MG63 (cell line): ENCODE measurements at regions not wholly inside any gene's neighbourhood (a gene's known extent, or its start where the extent isn't known, plus 50 kb on each side); places are given as distances from the start of the nearest gene placed in this dataset.
A peak's percentile ranks its signal among the peaks of the same experiment; 100 is the strongest.

Source experiments
- DNase-seq: peaks from one replicate; pipeline ENCODE4 v3.0.0-alpha.2; 2020
- H3K27me3 ChIP-seq: fragments of 250-450 bp; sonication (Bioruptor Pico); 2 replicates; pipeline ENCODE4 v1.5.1; 2020; ENCODE audit warnings: mild to moderate bottlenecking, moderate library complexity
- H3K36me3 ChIP-seq: fragments of 250-450 bp; sonication (Bioruptor Pico); 2 replicates; pipeline ENCODE4 v1.5.1; 2020; ENCODE audit warnings: mild to moderate bottlenecking, moderate library complexity
- H3K4me3 ChIP-seq: fragments of 250-450 bp; sonication (Bioruptor Pico); 2 replicates; pipeline ENCODE4 v1.5.1; 2020; ENCODE audit warnings: mild to moderate bottlenecking, moderate library complexity
- H3K9me3 ChIP-seq: fragments of 250-450 bp; sonication (Bioruptor Pico); 2 replicates; pipeline ENCODE4 v1.5.1; 2020; ENCODE audit warnings: mild to moderate bottlenecking, moderate library complexity

DNA sequence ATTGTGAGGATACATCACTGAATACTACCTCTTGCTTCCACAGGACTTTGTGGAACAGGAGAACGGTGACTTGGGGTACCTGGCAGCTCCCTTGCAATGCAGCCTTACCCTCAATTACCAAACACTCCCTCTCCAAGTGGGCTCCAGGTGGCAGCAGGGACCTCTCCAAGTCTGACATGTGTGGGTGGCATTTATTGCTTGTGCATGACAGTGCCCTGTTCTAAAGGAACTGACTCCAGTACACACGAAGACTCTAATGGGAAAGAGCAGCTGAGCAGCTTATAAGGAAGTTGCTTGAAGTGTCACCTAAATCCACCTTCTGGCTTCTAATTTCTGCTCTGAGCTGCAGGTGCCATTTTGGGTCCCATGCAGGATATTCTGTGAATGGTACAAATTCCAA is 174.1 kb upstream of the SLCO3A1 start:
- no peak for DNase-seq
- Histone ChIP-seq H3K36me3 (no peaks in the 10 kb centered on the region), H3K4me3 (no peak overlapping the region), H3K9me3 (peaks cover 2% of the 10 kb centered on the region; the same call in 1 of the 2 replicates), H3K27me3 (peaks cover 4% of the 10 kb centered on the region)

GRCh38 chr15:91685436-91685835 is 168.1 kb upstream of the SLCO3A1 start:
- H3K9me3 ChIP-seq: no peaks in the 10 kb centered on the region
- no peaks in the 10 kb centered on the region for H3K36me3 ChIP-seq
- peaks cover 25% of the 10 kb centered on the region for H3K27me3 ChIP-seq
- H3K4me3 ChIP-seq: no peak overlapping the region
- no peak for DNase-seq

DNA sequence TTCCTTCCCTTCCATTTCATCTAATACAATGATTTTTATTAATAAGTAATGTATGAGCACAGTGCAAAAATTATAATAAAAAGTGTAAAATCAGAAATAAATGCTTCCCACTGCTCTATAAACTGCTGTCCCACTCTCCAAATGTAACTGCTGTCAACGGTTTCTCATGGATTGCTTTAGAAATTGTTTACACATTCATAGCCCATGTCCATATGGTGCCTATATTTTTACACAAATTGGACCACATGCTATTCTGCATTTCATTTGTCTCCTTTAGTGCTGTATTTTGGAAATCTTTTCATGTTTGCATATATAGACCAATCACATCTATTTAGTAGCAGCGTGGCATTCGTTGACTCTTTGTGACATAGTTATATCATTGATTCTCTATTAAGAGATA is 164.7 kb upstream of the SLCO3A1 start:
- DNase-seq: no peak
- Histone ChIP-seq H3K36me3 (no peaks in the 10 kb centered on the region), H3K9me3 (no peaks in the 10 kb centered on the region), H3K4me3 (no peak overlapping the region), H3K27me3 (peaks cover 21% of the 10 kb centered on the region)

GRCh38 chr15:91689377-91689776 is 164.1 kb upstream of the SLCO3A1 start:
- peaks cover 21% of the 10 kb centered on the region for H3K27me3 ChIP-seq
- no peak overlapping the region for H3K4me3 ChIP-seq
- DNase-seq: no peak
- H3K36me3 ChIP-seq: no peaks in the 10 kb centered on the region
- H3K9me3 ChIP-seq: no peaks in the 10 kb centered on the region

DNA sequence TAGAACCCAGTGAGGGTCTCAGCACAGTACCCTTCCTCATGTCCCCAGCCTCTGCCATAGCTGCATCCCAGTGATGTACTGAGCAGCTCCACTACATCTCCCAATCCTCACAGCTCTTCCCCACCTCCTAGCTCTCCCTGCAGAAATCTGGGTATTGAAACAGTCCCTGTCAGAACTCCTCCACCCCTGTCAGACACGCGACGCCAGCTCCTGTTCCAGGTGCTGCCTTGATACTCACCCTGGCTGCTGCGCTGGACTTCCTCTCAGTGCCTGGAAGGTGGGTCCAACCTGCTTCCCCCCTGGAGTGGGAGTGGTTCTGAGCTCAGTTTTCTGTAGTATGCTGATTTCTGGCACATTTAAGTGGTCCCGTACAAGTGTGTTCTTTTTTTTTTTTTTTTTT is 160.9 kb upstream of the SLCO3A1 start:
- Histone ChIP-seq H3K4me3 (no peak overlapping the region), H3K27me3 (peaks cover 5% of the 10 kb centered on the region), H3K9me3 (no peaks in the 10 kb centered on the region), H3K36me3 (no peaks in the 10 kb centered on the region)
- DNase-seq: no peak

DNA sequence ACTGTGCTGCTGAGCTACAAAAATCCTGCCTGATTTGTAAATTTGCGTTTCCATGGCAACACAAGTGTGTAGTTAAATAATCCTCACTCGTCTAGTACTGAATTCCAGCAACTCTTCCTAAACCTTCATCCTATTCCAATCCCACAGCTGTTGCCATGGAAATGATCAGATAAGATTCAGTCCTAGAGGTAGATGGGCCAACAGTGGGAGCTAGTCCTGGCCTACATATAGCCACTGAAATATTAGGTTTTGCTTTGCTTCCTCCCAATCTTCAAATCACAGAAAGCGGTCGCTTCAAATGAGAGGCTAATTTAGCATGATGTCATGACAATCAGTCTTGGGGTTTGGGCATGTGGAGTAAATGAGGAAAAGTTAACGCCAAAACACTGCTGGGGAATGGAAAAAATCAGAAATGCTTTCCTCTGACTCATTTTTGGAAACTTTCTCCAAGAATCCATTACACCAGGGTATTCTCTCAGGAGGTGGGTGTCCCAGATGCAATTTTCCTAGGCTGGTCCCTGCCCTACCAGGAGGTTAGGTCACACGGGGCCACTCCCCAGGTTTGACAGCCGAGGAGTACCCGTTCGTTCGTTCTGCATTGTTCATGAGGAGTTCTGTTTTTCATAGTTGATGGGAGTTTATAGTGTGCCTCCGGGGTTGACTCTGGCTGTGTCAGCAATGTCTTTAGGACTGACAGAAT is 159.2 kb upstream of the SLCO3A1 start:
- H3K9me3 ChIP-seq: no peaks in the 10 kb centered on the region
- no peak for DNase-seq
- peaks cover 2% of the 10 kb centered on the region for H3K27me3 ChIP-seq
- no peaks in the 10 kb centered on the region for H3K36me3 ChIP-seq
- peak overlapping the region; percentile 24; the same call in 1 of the 2 replicates for H3K4me3 ChIP-seq

GRCh38 chr15:91694831-91695210 is 158.7 kb upstream of the SLCO3A1 start:
- Histone ChIP-seq H3K36me3 (no peaks in the 10 kb centered on the region), H3K9me3 (no peaks in the 10 kb centered on the region), H3K4me3 (peak overlapping the region; percentile 24; the same call in 1 of the 2 replicates), H3K27me3 (no peaks in the 10 kb centered on the region)
- DNase-seq: peak; percentile 49

DNA sequence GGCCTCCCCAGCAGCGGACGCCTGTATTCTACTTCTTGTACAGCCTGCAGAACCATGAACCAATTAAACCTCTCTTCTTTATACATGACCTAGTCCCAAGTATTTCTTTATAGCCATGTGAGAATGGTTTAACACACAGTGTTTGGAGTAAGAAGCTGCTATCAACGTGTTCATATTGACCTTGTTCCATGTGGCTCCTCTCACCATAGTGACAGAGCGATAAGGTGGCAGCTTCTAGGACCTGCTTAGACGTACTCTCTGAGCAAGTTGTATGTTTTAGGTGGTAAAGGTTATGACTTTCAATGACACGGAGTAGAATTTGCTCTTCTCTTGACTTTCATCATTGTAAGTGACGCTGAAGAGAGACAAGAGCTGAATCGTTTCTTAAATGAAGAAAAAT is 157.7 kb upstream of the SLCO3A1 start:
- no peaks in the 10 kb centered on the region for H3K36me3 ChIP-seq
- H3K4me3 ChIP-seq: no peak overlapping the region
- H3K9me3 ChIP-seq: no peaks in the 10 kb centered on the region
- DNase-seq: no peak
- no peaks in the 10 kb centered on the region for H3K27me3 ChIP-seq

DNA sequence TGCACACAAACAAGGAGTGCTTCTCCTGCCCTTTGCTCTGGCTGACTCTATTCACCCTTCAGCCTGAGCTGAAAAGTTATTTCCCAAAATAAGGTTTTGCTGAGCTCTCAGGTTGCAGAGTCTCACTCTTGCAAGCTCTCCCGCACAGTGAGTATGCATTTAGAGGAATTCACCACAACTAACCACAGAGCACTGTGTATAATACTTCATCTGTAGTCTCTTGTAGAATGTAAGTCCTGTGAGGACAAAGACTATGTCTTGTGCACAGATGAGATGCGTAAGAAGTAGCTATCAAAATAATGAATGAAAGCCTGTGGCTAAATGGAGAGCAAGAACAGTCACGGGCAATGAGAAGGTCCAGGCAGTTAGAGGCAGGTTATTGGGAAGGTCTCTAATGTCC is 156.5 kb upstream of the SLCO3A1 start:
- Histone ChIP-seq H3K9me3 (no peaks in the 10 kb centered on the region), H3K27me3 (no peaks in the 10 kb centered on the region), H3K36me3 (no peaks in the 10 kb centered on the region), H3K4me3 (no peak overlapping the region)
- DNase-seq: no peak

GRCh38 chr15:91698241-91698640 is 155.3 kb upstream of the SLCO3A1 start:
- Histone ChIP-seq H3K4me3 (no peak overlapping the region), H3K9me3 (no peaks in the 10 kb centered on the region), H3K36me3 (no peaks in the 10 kb centered on the region), H3K27me3 (no peaks in the 10 kb centered on the region; the same call in 1 of the 2 replicates)
- no peak for DNase-seq

GRCh38 chr15:91699741-91700140 is 153.8 kb upstream of the SLCO3A1 start:
- Histone ChIP-seq H3K27me3 (no peaks in the 10 kb centered on the region; the same call in 1 of the 2 replicates), H3K36me3 (no peaks in the 10 kb centered on the region), H3K9me3 (no peaks in the 10 kb centered on the region), H3K4me3 (no peak overlapping the region)
- DNase-seq: no peak

- H3K27me3 ChIP-seq: no peaks in the 10 kb centered on the region; the same call in 1 of the 2 replicates
- no peaks in the 10 kb centered on the region for H3K9me3 ChIP-seq
- no peak overlapping the region for H3K4me3 ChIP-seq
- DNase-seq: no peak
- H3K36me3 ChIP-seq: no peaks in the 10 kb centered on the region
These were observed 150.2 kb upstream of the SLCO3A1 start for GRCh38 chr15:91703274-91703673.

- DNase-seq: no peak
- Histone ChIP-seq H3K9me3 (no peaks in the 10 kb centered on the region), H3K27me3 (no peaks in the 10 kb centered on the region; the same call in 1 of the 2 replicates), H3K36me3 (no peaks in the 10 kb centered on the region), H3K4me3 (no peak overlapping the region)
These were observed 149.2 kb upstream of the SLCO3A1 start for GRCh38 chr15:91704343-91704742.

GRCh38 chr15:91706322-91707032 is 147.0 kb upstream of the SLCO3A1 start:
- H3K9me3 ChIP-seq: no peaks in the 10 kb centered on the region
- H3K36me3 ChIP-seq: no peaks in the 10 kb centered on the region
- peak; percentile 56 for DNase-seq
- peaks cover 7% of the 10 kb centered on the region for H3K27me3 ChIP-seq
- no peak overlapping the region for H3K4me3 ChIP-seq

DNA sequence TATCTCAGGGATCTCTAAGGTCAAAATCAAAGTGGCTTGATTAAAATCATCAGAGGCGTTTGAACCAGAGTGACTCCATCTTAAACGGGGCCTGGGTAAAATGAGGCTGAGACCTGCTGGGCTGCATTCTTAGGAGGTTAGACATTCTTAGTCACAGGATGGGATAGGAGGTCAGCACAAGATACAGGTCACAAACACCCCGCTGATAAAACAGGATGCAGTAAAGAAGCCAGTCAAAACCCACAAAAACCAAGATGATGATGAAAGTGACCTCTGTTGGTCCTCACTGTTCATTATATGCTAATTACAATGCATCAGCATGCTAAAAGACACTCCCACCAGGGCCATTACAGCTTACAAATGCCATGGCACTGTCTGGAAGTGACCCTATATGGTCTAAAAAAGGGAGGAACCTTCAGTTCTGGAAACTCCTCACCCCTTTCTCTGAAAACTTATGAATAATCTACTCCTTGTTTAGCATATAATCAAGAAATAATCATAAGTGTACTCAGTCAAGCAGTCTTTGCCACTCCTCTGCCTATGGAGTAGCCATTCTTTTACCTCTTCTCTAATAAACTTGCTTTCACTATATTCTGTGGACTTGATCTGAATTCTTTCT is 143.3 kb upstream of the SLCO3A1 start:
- DNase-seq: no peak
- Histone ChIP-seq H3K27me3 (peaks cover 17% of the 10 kb centered on the region), H3K4me3 (no peak overlapping the region), H3K9me3 (no peaks in the 10 kb centered on the region), H3K36me3 (no peaks in the 10 kb centered on the region)

- H3K4me3 ChIP-seq: no peak overlapping the region
- no peaks in the 10 kb centered on the region for H3K9me3 ChIP-seq
- no peaks in the 10 kb centered on the region for H3K36me3 ChIP-seq
- peaks cover 25% of the 10 kb centered on the region for H3K27me3 ChIP-seq
- no peak for DNase-seq
These were observed 142.0 kb upstream of the SLCO3A1 start for GRCh38 chr15:91711384-91712033.

GRCh38 chr15:91712286-91712685 is 141.2 kb upstream of the SLCO3A1 start:
- Histone ChIP-seq H3K9me3 (no peaks in the 10 kb centered on the region), H3K36me3 (no peaks in the 10 kb centered on the region), H3K4me3 (no peak overlapping the region), H3K27me3 (peaks cover 27% of the 10 kb centered on the region)
- DNase-seq: no peak
